ENCODE measurements at regions not wholly inside any gene's neighbourhood (a gene's known extent, or its start where the extent isn't known, plus 50 kb on each side); places are given as distances from the start of the nearest gene placed in this dataset.

DNA sequence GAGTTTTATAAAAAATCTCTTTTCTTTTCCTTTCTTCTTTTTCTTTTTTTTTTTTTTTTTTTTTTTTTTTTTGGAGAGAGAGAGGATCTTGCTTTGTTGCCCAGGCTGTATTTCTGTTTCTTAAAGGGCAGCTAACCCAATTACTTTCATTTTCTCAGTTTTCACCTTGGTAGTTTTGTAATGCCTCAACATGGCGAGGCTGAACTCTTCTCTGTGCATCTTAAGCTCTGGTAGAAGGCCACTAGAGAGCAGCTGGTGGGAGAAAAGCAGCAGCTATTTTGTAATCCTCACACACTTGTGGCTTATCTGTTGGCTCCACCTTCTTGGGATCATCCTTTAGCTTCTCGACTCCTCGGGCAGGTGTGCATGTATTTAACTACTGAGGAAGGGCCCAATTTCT lies 152.2 kb upstream of the MEIS2 start:
- TF ChIP-seq CTCF (IDR thresholded peaks at IDR 0.05; ENCODE audit: low read depth, low read length, missing input control) (no peak), REST (IDR thresholded peaks at IDR 0.05) (no peak), RXRA (IDR thresholded peaks at IDR 0.05) (no peak), MAX (IDR thresholded peaks at IDR 0.05) (no peak), YY1 (IDR thresholded peaks at IDR 0.05) (no peak), RAD21 (IDR thresholded peaks at IDR 0.05) (no peak), TAF1 (conservative IDR thresholded peaks at IDR 0.05) (no peak), GABPA (IDR thresholded peaks at IDR 0.05 in 1 of 2, conservative IDR thresholded peaks at IDR 0.05 in 1 of 2) (no peak), JUND (IDR thresholded peaks at IDR 0.05) (no peak), SP1 (IDR thresholded peaks at IDR 0.05) (no peak)

All from liver (tissue), 3 donors.